ENCODE measurements at regions not wholly inside any gene's neighbourhood (a gene's known extent, or its start where the extent isn't known, plus 50 kb on each side); places are given as distances from the start of the nearest gene placed in this dataset.

DNA sequence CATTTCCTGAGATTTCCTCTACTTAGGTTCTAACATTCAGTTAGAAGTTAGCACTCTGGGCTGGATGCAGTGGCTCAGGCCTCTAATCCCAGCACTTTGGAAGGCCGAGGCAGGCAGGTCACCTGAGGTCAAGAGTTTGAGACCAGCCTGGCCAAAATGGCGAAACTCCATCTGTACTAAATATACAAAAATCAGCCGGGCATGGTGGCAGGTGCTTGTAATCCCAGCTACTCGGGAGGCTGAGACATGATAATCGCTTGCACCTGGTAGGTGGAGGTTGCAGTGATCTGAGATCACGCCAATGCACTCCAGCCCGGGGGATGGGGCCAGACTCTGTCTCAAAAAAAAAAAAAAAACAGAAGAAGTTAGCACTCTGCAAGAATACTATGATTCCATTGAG is 1430.9 kb downstream of the CDH11 start:
- 82 to 100% methylated on average over 1 to 7 of the region's 7 CpGs for WGBS, 2 donors (ENCODE audit: low coverage in 1 of 2)
- no peaks in the 10 kb centered on the region for H3K4me1 ChIP-seq
- H3K27ac ChIP-seq: no peak overlapping the region
- DNase-seq: no peak
- in situ Hi-C loops (cut with MboI; ENCODE audit: low pct_ligation_motif_present in 1 of 4, low pct_unique_long_range_greater_than_20kb in 1 of 4, low sequenced_read_pairs in 3 of 4) (no loop called here), intact Hi-C loops (cut with DNase I; ENCODE audit: low total_unique reads) (no loop called here)
- H3K9me3 ChIP-seq: no peaks in the 10 kb centered on the region
- TF ChIP-seq POLR2A (IDR thresholded peaks at IDR 0.05) (no peak), POLR2AphosphoS5 (IDR thresholded peaks at IDR 0.05) (no peak), EP300 (IDR thresholded peaks at IDR 0.05; ENCODE audit: low read depth) (no peak)
- TF ChIP-seq, protein P1, sequence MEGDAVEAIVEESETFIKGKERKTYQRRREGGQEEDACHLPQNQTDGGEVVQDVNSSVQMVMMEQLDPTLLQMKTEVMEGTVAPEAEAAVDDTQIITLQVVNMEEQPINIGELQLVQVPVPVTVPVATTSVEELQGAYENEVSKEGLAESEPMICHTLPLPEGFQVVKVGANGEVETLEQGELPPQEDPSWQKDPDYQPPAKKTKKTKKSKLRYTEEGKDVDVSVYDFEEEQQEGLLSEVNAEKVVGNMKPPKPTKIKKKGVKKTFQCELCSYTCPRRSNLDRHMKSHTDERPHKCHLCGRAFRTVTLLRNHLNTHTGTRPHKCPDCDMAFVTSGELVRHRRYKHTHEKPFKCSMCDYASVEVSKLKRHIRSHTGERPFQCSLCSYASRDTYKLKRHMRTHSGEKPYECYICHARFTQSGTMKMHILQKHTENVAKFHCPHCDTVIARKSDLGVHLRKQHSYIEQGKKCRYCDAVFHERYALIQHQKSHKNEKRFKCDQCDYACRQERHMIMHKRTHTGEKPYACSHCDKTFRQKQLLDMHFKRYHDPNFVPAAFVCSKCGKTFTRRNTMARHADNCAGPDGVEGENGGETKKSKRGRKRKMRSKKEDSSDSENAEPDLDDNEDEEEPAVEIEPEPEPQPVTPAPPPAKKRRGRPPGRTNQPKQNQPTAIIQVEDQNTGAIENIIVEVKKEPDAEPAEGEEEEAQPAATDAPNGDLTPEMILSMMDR (IDR thresholded peaks at IDR 0.05): no peak
- H3K4me3 ChIP-seq: no peak overlapping the region
- H3K36me3 ChIP-seq: no peaks in the 10 kb centered on the region
- no peaks in the 10 kb centered on the region for H3K27me3 ChIP-seq

DNA sequence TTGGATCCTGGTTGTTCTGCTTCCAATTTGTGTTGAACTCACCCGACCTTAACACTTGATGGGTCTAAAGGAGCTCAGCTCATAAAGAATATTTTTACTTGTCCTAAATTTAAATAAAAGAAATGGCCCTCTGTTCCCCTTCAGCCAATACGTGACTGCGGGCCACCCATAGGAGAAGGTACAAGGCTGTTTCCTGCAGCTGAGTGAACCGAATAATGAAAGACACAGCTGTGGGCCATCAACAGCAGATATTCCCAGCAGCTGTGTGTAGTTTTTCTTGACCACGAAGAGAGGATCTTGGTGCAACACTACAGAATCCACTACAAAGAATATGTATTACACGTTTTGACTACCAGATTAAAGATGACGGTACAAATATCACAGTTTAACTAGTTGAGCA is 1431.6 kb downstream of the CDH11 start:
- Histone ChIP-seq H3K27me3 (no peaks in the 10 kb centered on the region), H3K36me3 (no peaks in the 10 kb centered on the region), H3K4me3 (no peak overlapping the region), H3K9me3 (no peaks in the 10 kb centered on the region), H3K27ac (no peak overlapping the region), H3K4me1 (no peaks in the 10 kb centered on the region)
- DNase-seq: no peak
- intact Hi-C loops (cut with DNase I; ENCODE audit: low total_unique reads) (no loop called here), in situ Hi-C loops (cut with MboI; ENCODE audit: low pct_ligation_motif_present in 1 of 4, low pct_unique_long_range_greater_than_20kb in 1 of 4, low sequenced_read_pairs in 3 of 4) (no loop called here)
- WGBS, 2 donors (ENCODE audit: low coverage in 1 of 2): 73 to 79% methylated on average over 6 to 7 of the region's 7 CpGs
- TF ChIP-seq POLR2A (IDR thresholded peaks at IDR 0.05) (no peak), EP300 (IDR thresholded peaks at IDR 0.05; ENCODE audit: low read depth) (no peak), POLR2AphosphoS5 (IDR thresholded peaks at IDR 0.05) (no peak)
- TF ChIP-seq, protein P1 (IDR thresholded peaks at IDR 0.05): no peak

DNA sequence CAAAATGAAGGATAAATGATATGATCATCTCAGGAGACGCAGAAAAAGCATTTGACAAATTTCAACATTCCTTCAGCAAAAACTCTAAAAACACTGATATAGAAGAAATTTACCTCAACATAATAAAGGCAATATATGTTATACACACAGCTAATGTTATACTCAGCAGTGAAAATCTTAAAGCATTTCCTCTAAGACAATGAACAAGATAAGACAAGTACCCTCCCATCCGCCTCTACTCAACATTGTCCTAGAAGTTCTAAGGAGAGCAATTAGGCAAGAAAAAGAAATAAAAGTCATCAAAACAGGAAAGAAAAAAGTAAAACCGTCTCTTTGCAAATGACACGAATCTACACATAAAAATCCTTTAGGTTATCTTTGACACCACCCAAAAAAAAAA is 1432.8 kb downstream of the CDH11 start:
- WGBS, 2 donors (ENCODE audit: low coverage in 1 of 2): 75 to 83% methylated on average over 4 of the region's 4 CpGs
- DNase-seq: no peak
- TF ChIP-seq EP300 (IDR thresholded peaks at IDR 0.05; ENCODE audit: low read depth) (no peak), POLR2A (IDR thresholded peaks at IDR 0.05) (no peak), POLR2AphosphoS5 (IDR thresholded peaks at IDR 0.05) (no peak)
- TF ChIP-seq, protein P1 (IDR thresholded peaks at IDR 0.05): no peak
- H3K4me1 ChIP-seq: no peaks in the 10 kb centered on the region
- H3K36me3 ChIP-seq: no peaks in the 10 kb centered on the region
- H3K27me3 ChIP-seq: no peaks in the 10 kb centered on the region
- no peaks in the 10 kb centered on the region for H3K9me3 ChIP-seq
- intact Hi-C loops (cut with DNase I; ENCODE audit: low total_unique reads) (no loop called here), in situ Hi-C loops (cut with MboI; ENCODE audit: low pct_ligation_motif_present in 1 of 4, low pct_unique_long_range_greater_than_20kb in 1 of 4, low sequenced_read_pairs in 3 of 4) (no loop called here)
- no peak overlapping the region for H3K27ac ChIP-seq
- no peak overlapping the region for H3K4me3 ChIP-seq

DNA sequence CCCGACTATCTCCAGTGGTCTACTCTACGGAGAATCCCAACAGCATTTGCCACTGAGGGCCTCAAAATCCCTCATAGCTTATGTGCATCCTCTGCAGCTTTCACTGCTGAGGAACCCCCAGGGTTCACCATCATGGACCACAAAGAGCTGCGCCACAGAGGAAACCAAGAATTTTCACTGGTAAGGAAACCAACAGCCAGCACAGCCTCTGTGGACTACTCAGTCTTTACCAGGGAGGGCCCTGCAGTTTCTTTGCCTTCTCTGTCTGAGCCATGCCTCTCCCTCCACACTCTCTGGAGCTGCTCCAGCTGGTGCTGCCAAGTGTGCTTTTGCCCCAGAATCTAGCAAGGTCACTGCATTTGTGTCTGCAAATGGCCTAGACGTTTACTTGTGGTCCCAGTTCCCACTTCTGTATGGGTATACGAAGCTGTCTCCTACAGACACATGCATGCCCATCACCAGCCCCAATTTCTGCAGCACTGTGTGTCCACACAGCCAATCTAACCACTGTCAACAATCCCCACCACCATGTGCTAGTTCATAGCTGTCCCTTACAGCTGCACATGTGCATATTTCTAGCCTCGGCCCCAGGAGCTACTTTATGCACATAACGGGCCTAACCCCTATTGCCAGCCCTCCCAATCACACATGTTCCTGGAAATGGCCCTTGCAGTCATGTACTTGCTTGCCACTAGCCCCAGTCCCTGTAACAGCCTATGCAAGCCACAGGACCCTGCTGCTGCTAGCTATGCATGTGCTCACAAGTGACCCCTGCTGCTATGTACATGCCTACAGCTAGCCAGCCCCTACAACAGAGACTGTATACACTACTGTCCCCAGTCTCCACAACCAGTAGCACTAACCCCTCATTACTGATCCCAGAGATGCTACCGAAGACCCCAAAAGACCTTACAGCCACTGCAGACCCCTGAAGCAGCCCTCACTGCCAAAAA is 1437.4 kb downstream of the CDH11 start:
- intact Hi-C loops (cut with DNase I; ENCODE audit: low total_unique reads): no loop called here
- in situ Hi-C loops (cut with MboI; ENCODE audit: low pct_ligation_motif_present in 1 of 4, low pct_unique_long_range_greater_than_20kb in 1 of 4, low sequenced_read_pairs in 3 of 4): no loop called here

More for the DNA sequence above, 1437.4 kb downstream of the CDH11 start:
- no peak for TF ChIP-seq POLR2A (IDR thresholded peaks at IDR 0.05)
- H3K4me1 ChIP-seq: no peaks in the 10 kb centered on the region
- DNase-seq: no peak
- H3K4me3 ChIP-seq: no peak overlapping the region
- WGBS, 2 donors (ENCODE audit: low coverage in 1 of 2): 81% methylated on average over 8 of the region's 8 CpGs; no CpG with 5 or more reads in 1 of the 2 donors
- no peaks in the 10 kb centered on the region for H3K9me3 ChIP-seq
- no peaks in the 10 kb centered on the region for H3K27me3 ChIP-seq
- no peaks in the 10 kb centered on the region for H3K36me3 ChIP-seq
- no peak overlapping the region for H3K27ac ChIP-seq

Data from transverse colon (tissue), 4 donors.